Nephron (organoid): ENCODE measurements at regions not wholly inside any gene's neighbourhood (a gene's known extent, or its start where the extent isn't known, plus 50 kb on each side); places are given as distances from the start of the nearest gene placed in this dataset.

Experiments
- H3K27ac Mint-ChIP-seq, 3 experiments: 2 replicates each; pipeline ENCODE4 v1.8.0; 2020; ENCODE audit warnings: mixed read lengths in 3 of 3, mild to moderate bottlenecking in 2 of 3, moderate library complexity in 1 of 3
- H3K27me3 Mint-ChIP-seq: 2 replicates; pipeline ENCODE4 v1.8.0; 2021; ENCODE audit warnings: low read depth, mild to moderate bottlenecking, moderate library complexity, mixed read lengths
- H3K36me3 Mint-ChIP-seq: 2 replicates; pipeline ENCODE4 v1.8.0; 2020; ENCODE audit warnings: low read depth, mixed read lengths
- H3K4me1 Mint-ChIP-seq: 2 replicates; pipeline ENCODE4 v1.8.0; 2020; ENCODE audit warnings: mixed read lengths
- H3K4me3 Mint-ChIP-seq, 3 experiments: 2 replicates each; pipeline ENCODE4 v1.8.0; 2020; ENCODE audit warnings: mild to moderate bottlenecking in 3 of 3, mixed read lengths in 3 of 3, moderate library complexity in 2 of 3
- H3K9me3 Mint-ChIP-seq: 2 replicates; pipeline ENCODE4 v1.8.0; 2020; ENCODE audit warnings: mixed read lengths
- CTCF ChIP-seq, 3 experiments: fragments of 200-600 bp; sonication (generic); IDR thresholded peaks; one replicate each; pipeline ENCODE4 v1.5.0; 2021; ENCODE audit warnings: antibody characterized with exemption in 3 of 3; ENCODE audit not compliant: unreplicated experiment in 3 of 3

- Mint-ChIP-seq H3K27me3 (no peaks in the 10 kb centered on the region), H3K36me3 (no peaks in the 10 kb centered on the region), H3K9me3 (peaks cover 24% of the 10 kb centered on the region), H3K4me1 (peaks cover 42% of the 10 kb centered on the region), H3K4me3 (peak overlapping the region; percentile 43 to 81 (median 78)), H3K27ac (peak overlapping the region; percentile 96 to 99 (median 97))
- no peak for TF ChIP-seq CTCF (IDR thresholded peaks at IDR 0.05; ENCODE audit: unreplicated experiment in 3 of 3)
These were observed 151.4 kb upstream of the USP9X start for GRCh38 chrX:40933706-40934425.

GRCh38 chrX:40936827-40937226 is 148.4 kb upstream of the USP9X start:
- Mint-ChIP-seq H3K4me3 (no peak overlapping the region), H3K9me3 (peaks cover 9% of the 10 kb centered on the region), H3K36me3 (no peaks in the 10 kb centered on the region), H3K4me1 (peaks cover 35% of the 10 kb centered on the region), H3K27me3 (no peaks in the 10 kb centered on the region), H3K27ac (no peak overlapping the region)
- TF ChIP-seq CTCF (IDR thresholded peaks at IDR 0.05; ENCODE audit: unreplicated experiment in 3 of 3), result no peak

GRCh38 chrX:40938423-40938822 is 146.8 kb upstream of the USP9X start:
- TF ChIP-seq CTCF (IDR thresholded peaks at IDR 0.05; ENCODE audit: unreplicated experiment in 3 of 3), result no peak
- Mint-ChIP-seq H3K27ac (peak overlapping the region in 2 of 3 experiments; percentile 6 to 26), H3K9me3 (peaks cover 3% of the 10 kb centered on the region), H3K4me1 (peaks cover 23% of the 10 kb centered on the region), H3K36me3 (no peaks in the 10 kb centered on the region), H3K4me3 (no peak overlapping the region), H3K27me3 (no peaks in the 10 kb centered on the region)

- H3K27ac Mint-ChIP-seq, result no peak overlapping the region
- H3K36me3 Mint-ChIP-seq, result no peaks in the 10 kb centered on the region
- H3K4me1 Mint-ChIP-seq, result peaks cover 19% of the 10 kb centered on the region
- no peak for TF ChIP-seq CTCF (IDR thresholded peaks at IDR 0.05; ENCODE audit: unreplicated experiment in 3 of 3)
- no peak overlapping the region for H3K4me3 Mint-ChIP-seq
- no peaks in the 10 kb centered on the region for H3K27me3 Mint-ChIP-seq
- H3K9me3 Mint-ChIP-seq, result peaks cover 4% of the 10 kb centered on the region
These were observed 142.1 kb upstream of the USP9X start for GRCh38 chrX:40943093-40943641.

GRCh38 chrX:40945361-40945713 is 139.9 kb upstream of the USP9X start:
- peaks cover 9% of the 10 kb centered on the region for H3K9me3 Mint-ChIP-seq
- no peak for TF ChIP-seq CTCF (IDR thresholded peaks at IDR 0.05; ENCODE audit: unreplicated experiment in 3 of 3)
- H3K27ac Mint-ChIP-seq, result peak overlapping the region; percentile 2 to 66 (median 61)
- H3K36me3 Mint-ChIP-seq, result no peaks in the 10 kb centered on the region
- no peaks in the 10 kb centered on the region for H3K27me3 Mint-ChIP-seq
- H3K4me1 Mint-ChIP-seq, result peaks cover 14% of the 10 kb centered on the region
- H3K4me3 Mint-ChIP-seq, result peak overlapping the region in 1 of 3 experiments; percentile 32

GRCh38 chrX:40947276-40947675 is 138.0 kb upstream of the USP9X start:
- Mint-ChIP-seq H3K4me3 (no peak overlapping the region), H3K36me3 (no peaks in the 10 kb centered on the region), H3K27ac (no peak overlapping the region), H3K4me1 (peaks cover 14% of the 10 kb centered on the region), H3K27me3 (no peaks in the 10 kb centered on the region), H3K9me3 (peaks cover 21% of the 10 kb centered on the region)
- no peak for TF ChIP-seq CTCF (IDR thresholded peaks at IDR 0.05; ENCODE audit: unreplicated experiment in 3 of 3)
